Stimulated activated CD8-positive, alpha-beta memory T cell treated with anti-CD3 and anti-CD28 coated beads, Interleukin-15, amount 100 ng/mL, for 48 hours (primary cell): ENCODE measurements at regions not wholly inside any gene's neighbourhood (a gene's known extent, or its start where the extent isn't known, plus 50 kb on each side); places are given as distances from the start of the nearest gene placed in this dataset.

Experiments
- DNase-seq, 2 donors: peaks; one replicate each; pipeline ENCODE4 v3.0.0-alpha.2; 2020; ENCODE audit warnings: low read depth in 2 of 2

- DNase-seq, result no peak
These were observed 119.5 kb upstream of the RIMBP3 start for GRCh38 chr22:18731075-18731666.

GRCh38 chr22:18730410-18730809, 118.7 kb upstream of the RIMBP3 start:
- peak in 1 of 2 donors; percentile 39 for DNase-seq
